ENCODE measurements at regions not wholly inside any gene's neighbourhood (a gene's known extent, or its start where the extent isn't known, plus 50 kb on each side); places are given as distances from the start of the nearest gene placed in this dataset.

- DNase-seq (ENCODE audit: extremely low read depth, low read depth, low spot score): no peak
These were observed 481.7 kb upstream of the AGA start for GRCh38 chr4:177923888-177924287.

DNA sequence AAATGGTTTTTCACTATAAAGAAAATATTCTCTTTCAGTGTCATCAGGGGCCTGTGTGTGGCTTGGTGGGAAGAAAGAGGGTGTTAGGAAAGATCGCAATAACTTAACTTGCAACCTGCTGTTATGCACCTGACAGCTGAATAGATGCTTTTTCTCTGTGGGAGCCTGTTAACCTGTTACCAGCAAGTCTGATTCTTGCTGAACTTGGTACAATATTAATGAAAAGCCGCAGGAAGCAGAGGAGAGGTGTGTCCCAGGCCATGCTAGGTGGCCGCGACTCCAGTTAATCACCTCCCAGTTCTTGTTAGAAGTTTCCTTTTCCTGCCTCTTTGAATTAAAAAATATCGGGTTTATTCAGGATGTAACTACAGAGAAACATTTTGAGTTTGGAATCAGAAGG, 494.8 kb upstream of the AGA start:
- DNase-seq (ENCODE audit: extremely low read depth, low read depth, low spot score): no peak

DNA sequence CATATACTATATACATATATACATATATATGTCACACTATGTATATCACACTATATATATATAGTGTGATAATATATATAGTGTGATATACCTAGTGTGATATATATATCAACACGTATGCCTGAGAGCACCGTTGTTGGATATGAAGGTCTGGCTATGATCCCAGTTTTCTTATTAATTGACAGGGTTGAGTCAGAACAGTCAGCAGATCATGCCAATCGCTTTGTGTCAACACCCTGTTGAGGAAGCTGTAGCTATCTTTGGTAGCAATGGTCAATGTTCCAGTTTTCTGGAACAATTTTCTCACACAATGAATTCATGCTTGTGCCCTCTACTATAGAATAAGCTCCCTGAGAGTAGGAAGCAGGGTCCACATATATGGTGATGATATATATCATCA, 496.0 kb upstream of the AGA start:
- no peak for DNase-seq (ENCODE audit: extremely low read depth, low read depth, low spot score)

GRCh38 chr4:177945268-177945667, 503.0 kb upstream of the AGA start:
- DNase-seq (ENCODE audit: extremely low read depth, low read depth, low spot score): no peak

- no peak for DNase-seq (ENCODE audit: extremely low read depth, low read depth, low spot score)
These were observed 505.4 kb upstream of the AGA start for GRCh38 chr4:177947607-177948006.

- no peak for DNase-seq (ENCODE audit: extremely low read depth, low read depth, low spot score)
These were observed 506.6 kb upstream of the AGA start for GRCh38 chr4:177948853-177949252.

- no peak for DNase-seq (ENCODE audit: extremely low read depth, low read depth, low spot score)
These were observed 508.8 kb upstream of the AGA start for GRCh38 chr4:177951026-177951425.

GRCh38 chr4:177952723-177953122, 510.5 kb upstream of the AGA start:
- DNase-seq (ENCODE audit: extremely low read depth, low read depth, low spot score): no peak

DNA sequence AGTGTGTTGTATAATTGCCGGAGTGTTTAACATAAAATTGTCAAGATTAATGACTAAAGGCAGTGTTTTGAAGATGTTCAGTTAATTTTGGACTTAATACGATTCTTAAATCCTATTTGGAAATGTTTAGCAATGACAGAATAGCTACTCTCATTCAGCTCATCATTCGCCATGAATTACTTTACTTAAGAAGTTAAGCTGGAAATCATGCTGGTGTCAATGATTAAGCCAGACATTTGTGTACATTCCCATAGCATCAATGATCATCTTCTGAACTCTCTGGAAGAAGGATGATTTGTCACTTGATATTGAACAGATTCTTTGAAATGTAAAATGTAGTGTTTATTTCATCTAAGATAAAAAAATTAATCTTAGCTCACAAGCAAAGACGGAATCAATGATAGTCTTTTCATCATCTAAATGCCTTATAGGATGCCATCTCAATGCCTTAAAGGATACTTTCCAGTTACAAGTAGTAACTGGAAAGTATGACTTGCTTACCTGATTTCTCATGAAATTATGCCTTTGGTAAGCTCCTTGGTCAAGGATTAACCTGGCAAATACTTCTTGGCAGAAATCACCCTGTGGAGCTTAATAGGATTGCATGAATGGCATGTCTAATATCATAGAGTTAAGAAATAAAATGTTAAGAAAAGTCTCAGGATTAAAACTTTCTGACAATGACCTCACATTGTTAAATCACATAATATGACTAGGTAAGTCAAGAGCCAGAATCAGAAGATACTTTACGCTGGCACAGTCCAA, 515.5 kb upstream of the AGA start:
- DNase-seq (ENCODE audit: extremely low read depth, low read depth, low spot score): no peak

GRCh38 chr4:177960566-177960965, 518.3 kb upstream of the AGA start:
- no peak for DNase-seq (ENCODE audit: extremely low read depth, low read depth, low spot score)

GRCh38 chr4:177961761-177962380, 519.6 kb upstream of the AGA start:
- no peak for DNase-seq (ENCODE audit: extremely low read depth, low read depth, low spot score)

- DNase-seq (ENCODE audit: extremely low read depth, low read depth, low spot score): no peak
These were observed 521.8 kb upstream of the AGA start for GRCh38 chr4:177964061-177964460.

DNA sequence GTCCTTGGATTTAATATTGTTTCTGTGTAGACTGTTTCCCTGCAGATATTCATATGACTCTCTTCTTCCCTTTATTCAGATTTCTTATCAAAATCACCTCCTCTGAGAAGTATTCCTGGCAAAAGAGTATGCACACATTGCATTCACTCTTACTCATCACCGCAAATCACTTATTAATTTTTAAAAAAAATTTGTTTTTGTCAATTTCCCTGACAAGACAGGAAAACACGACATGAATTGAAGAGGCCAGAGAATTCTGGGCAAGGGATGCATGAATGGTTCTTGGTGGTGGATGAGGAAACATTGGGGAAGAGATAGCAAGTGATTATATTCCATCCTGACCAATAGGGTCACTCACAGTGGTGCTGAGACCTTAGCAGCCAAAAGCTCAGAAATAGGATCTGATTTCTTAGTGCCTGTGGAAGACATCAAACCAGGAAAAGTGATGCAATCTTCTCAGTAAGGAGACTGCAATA, 522.5 kb upstream of the AGA start:
- no peak for DNase-seq (ENCODE audit: extremely low read depth, low read depth, low spot score)

- no peak for DNase-seq (ENCODE audit: extremely low read depth, low read depth, low spot score)
These were observed 525.1 kb upstream of the AGA start for GRCh38 chr4:177967328-177967727.

DNA sequence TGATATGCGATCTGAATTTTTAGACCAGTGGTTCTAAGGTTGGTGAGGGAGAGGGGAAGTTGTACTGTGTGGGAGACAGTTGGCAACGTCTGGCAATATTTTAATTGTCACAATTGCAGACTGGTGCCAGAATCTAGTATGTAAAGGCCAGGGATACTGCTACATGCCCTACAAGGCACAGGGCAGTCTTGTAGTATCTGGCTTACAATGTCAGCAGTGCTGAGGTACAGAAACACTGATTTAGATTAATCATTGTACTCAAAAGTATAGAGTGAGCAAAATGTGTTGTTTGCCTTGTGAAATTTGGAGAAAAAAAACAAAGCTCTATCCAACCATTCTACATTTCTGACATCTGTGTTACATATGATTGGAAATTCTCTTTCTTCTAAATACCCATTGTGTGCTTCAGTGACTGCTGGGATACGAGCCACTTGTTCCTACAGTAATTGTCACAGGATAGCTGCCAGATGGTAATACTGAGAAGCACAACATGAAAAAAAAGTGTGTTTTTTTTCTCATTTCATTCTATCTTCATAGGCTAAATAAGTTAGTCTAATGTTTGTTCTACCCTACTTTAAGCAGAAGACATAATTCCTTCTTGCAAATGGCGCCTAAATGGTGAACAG, 526.7 kb upstream of the AGA start:
- DNase-seq (ENCODE audit: extremely low read depth, low read depth, low spot score): no peak

GRCh38 chr4:177974461-177974860, 532.2 kb upstream of the AGA start:
- DNase-seq (ENCODE audit: extremely low read depth, low read depth, low spot score): no peak

GRCh38 chr4:177975315-177975987, 533.2 kb upstream of the AGA start:
- DNase-seq (ENCODE audit: extremely low read depth, low read depth, low spot score): no peak

- DNase-seq (ENCODE audit: extremely low read depth, low read depth, low spot score): no peak
These were observed 544.0 kb upstream of the AGA start for GRCh38 chr4:177986236-177986635.

DNA sequence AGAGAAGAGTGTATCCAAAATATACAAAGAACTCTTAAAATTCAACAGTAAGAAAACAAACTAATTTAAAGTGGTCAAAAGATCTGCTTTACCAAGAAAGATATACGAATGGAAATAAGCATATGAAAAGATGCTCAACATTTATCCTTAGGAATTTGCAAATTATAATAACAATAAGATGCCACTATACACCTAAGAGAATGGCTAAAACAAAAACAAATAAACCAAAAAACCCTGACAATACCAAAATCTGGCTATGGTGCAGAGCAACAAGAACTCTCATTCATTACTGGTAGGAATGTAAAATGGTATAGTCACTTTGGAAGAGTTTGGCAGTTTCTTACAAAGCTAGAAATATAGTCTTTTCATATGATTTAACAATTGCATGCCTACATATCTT, 545.7 kb upstream of the AGA start:
- DNase-seq (ENCODE audit: extremely low read depth, low read depth, low spot score): no peak

DNA sequence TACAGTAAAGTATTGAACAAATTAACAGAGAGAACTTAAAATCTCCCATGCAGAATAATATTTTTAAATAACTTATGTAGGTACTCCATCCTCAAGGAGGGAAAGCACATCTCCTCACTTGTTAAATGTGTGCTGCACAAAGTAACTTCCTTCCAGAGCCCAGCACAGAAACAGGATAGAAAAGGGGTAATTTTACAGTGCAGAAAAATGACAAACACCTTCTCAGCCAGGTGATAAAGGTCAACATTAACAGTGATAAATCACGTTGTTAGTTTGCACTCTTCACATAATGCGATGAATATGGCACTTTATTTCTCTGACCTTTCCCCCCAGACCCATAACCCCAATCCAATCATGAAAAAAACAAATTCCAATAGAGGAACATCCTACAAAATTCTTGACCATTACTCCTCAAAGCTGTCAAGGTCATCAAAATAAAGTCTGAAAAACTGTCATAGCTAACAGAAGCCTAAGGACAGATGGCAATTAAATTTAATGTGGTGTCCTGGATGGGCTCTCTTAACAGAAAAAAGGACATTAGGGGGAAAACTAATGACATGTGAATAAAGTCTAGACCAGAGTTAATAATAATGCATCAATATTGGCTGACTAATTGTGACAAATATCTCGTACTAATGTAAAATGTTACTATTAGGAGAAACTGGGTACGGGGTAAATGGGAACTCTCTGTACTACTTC, 547.4 kb upstream of the AGA start:
- DNase-seq (ENCODE audit: extremely low read depth, low read depth, low spot score): no peak

- no peak for DNase-seq (ENCODE audit: extremely low read depth, low read depth, low spot score)
These were observed 560.9 kb upstream of the AGA start for GRCh38 chr4:178003098-178003657.
